OCI-LY7 (cell line): ENCODE measurements at regions not wholly inside any gene's neighbourhood (a gene's known extent, or its start where the extent isn't known, plus 50 kb on each side); places are given as distances from the start of the nearest gene placed in this dataset.
A peak's percentile ranks its signal among the peaks of the same experiment; 100 is the strongest.

Source experiments
- BruUV-seq: library from RNA; stranded (reverse); fragments of 400-500 nt; replicated peaks from 2 replicates; lab custom pipeline; 2021; lab: Mats Ljungman, UMichigan
- CTCF ChIA-PET: fragments of 300-600 bp; sonication (Branson Sonifier 250); formaldehyde crosslinking; loops from one replicate; lab custom pipeline; 2022; ENCODE audit warnings: antibody characterized with exemption; ENCODE audit not compliant: unreplicated experiment; lab: Charles Lee
- POLR2A ChIA-PET: fragments of 300-600 bp; sonication (Branson Sonifier 250); formaldehyde crosslinking; loops from one replicate; lab custom pipeline; 2022; ENCODE audit warnings: antibody characterized with exemption; lab: Charles Lee
- DNase-seq: peaks from one replicate; pipeline ENCODE4 v3.0.0-alpha.2; 2015; ENCODE audit warnings: low spot score
- H2AFZ ChIP-seq: fragments of 200-600 bp; sonication (generic), shearing (Covaris generic); 2 replicates; pipeline ENCODE4 v1.6.1; 2014; ENCODE audit warnings: mild to moderate bottlenecking, antibody characterized with exemption, low read length, moderate library complexity
- H3K27ac ChIP-seq: fragments of 200-600 bp; sonication (generic); 2 replicates; pipeline ENCODE4 v1.5.1; 2014; ENCODE audit warnings: mixed run types, low read depth, mild to moderate bottlenecking, moderate library complexity, low read length, inconsistent platforms; ENCODE audit not compliant: poor library complexity, severe bottlenecking
- H3K36me3 ChIP-seq: fragments of 200-600 bp; sonication (generic); 2 replicates; pipeline ENCODE4 v1.6.1; 2014; ENCODE audit warnings: mild to moderate bottlenecking, antibody characterized with exemption, low read length, moderate library complexity, mixed read lengths; ENCODE audit not compliant: insufficient read depth
- H3K4me1 ChIP-seq: fragments of 200-600 bp; sonication (generic); 2 replicates; pipeline ENCODE4 v1.5.1; 2014; ENCODE audit warnings: mild to moderate bottlenecking, low read length; ENCODE audit not compliant: insufficient read depth, poor library complexity, severe bottlenecking
- H3K4me2 ChIP-seq: fragments of 200-600 bp; sonication (generic); 2 replicates; pipeline ENCODE4 v1.6.1; 2014; ENCODE audit warnings: mild to moderate bottlenecking, low read length
- H3K4me3 ChIP-seq: fragments of 200-600 bp; sonication (generic); 2 replicates; pipeline ENCODE4 v1.5.1; 2014; ENCODE audit warnings: mild to moderate bottlenecking, low read depth, low read length; ENCODE audit not compliant: poor library complexity, severe bottlenecking
- H3K79me2 ChIP-seq: fragments of 200-600 bp; sonication (generic); 2 replicates; pipeline ENCODE4 v1.6.1; 2016; ENCODE audit warnings: low read depth, mild to moderate bottlenecking, low read length, moderate library complexity, mixed read lengths; ENCODE audit not compliant: insufficient read depth
- H3K9me2 ChIP-seq: fragments of 200-600 bp; sonication (generic); 2 replicates; pipeline ENCODE4 v1.6.1; 2016; ENCODE audit warnings: mild to moderate bottlenecking, low read length, mixed read lengths; ENCODE audit not compliant: insufficient read depth
- H3K9me3 ChIP-seq: fragments of 200-600 bp; sonication (generic); 2 replicates; pipeline ENCODE4 v1.6.1; 2014; ENCODE audit warnings: mild to moderate bottlenecking, mixed run types, low read length, mixed read lengths
- H4K20me1 ChIP-seq: fragments of 200-600 bp; sonication (generic); 2 replicates; pipeline ENCODE4 v1.6.1; 2014; ENCODE audit warnings: mild to moderate bottlenecking, antibody characterized with exemption, low read length, moderate library complexity, mixed read lengths; ENCODE audit not compliant: insufficient read depth
- EZH2phosphoT487 ChIP-seq: fragments of 200-600 bp; sonication (generic); IDR thresholded peaks from 2 replicates; pipeline ENCODE4 v1.6.1; 2018; ENCODE audit warnings: low read depth, borderline replicate concordance, mild to moderate bottlenecking, mixed run types, antibody characterized with exemption, low read length, moderate library complexity, mixed read lengths
- intact Hi-C: fragments of 100-400 bp; cut with micrococcal nuclease; formaldehyde crosslinking; loops from one replicate; pipeline ENCODE4 v1.10.0; 2022; ENCODE audit not compliant: unreplicated experiment
- TF ChIP-seq, protein P1 (sequence below): fragments of 200-600 bp; sonication (generic); conservative IDR thresholded peaks from 2 replicates; pipeline ENCODE4 v1.5.1; 2014; ENCODE audit warnings: mild to moderate bottlenecking, antibody characterized with exemption, low read length, moderate library complexity, mixed read lengths

DNA sequence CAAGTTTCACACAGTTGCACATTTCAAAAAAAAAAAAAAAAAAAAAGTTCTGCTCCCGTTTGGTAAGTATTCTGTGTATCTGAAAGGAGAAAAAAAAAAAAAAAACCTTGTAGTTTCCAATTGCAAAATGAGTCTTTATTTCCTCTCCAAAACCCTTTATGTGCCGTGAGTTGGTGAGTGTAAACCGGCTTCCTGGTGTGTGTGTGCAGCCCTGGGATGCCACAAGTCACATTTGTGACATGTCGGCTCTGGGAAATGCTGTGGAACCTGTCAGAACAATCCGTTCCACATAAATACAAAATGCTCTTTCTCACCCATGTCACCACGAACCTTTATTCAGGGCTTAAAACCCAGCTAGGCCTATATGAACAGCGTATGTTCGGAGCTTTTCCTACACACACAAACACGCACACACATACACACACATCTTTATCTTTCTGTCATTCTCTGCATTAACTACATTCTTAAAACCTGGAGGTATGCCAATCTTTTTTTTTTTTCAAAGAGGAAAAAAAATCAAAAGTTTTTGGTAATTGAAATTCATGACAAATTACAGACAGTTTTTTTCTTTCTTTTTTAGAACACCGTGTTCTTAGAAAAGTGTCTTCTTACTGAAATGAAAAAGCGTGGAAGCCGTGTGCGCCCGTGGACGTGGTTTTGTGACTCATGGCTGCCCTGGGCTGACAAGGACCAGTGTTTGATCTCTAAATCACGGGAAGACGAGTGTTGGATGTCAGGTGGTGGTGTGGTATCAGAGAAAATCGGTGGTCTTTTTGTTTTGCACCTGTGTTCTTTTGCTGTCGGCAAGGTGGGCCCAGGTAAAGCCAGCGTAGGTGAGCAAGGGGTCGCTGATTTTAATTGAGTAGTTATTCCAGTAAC is 612.0 kb downstream of the VRK1 start:
- no TSS peak for BruUV-seq
- TF ChIP-seq, protein P1, sequence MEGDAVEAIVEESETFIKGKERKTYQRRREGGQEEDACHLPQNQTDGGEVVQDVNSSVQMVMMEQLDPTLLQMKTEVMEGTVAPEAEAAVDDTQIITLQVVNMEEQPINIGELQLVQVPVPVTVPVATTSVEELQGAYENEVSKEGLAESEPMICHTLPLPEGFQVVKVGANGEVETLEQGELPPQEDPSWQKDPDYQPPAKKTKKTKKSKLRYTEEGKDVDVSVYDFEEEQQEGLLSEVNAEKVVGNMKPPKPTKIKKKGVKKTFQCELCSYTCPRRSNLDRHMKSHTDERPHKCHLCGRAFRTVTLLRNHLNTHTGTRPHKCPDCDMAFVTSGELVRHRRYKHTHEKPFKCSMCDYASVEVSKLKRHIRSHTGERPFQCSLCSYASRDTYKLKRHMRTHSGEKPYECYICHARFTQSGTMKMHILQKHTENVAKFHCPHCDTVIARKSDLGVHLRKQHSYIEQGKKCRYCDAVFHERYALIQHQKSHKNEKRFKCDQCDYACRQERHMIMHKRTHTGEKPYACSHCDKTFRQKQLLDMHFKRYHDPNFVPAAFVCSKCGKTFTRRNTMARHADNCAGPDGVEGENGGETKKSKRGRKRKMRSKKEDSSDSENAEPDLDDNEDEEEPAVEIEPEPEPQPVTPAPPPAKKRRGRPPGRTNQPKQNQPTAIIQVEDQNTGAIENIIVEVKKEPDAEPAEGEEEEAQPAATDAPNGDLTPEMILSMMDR = no peak
- no peak for TF ChIP-seq EZH2phosphoT487
- no peak overlapping the region for H3K27ac ChIP-seq
- no peaks in the 10 kb centered on the region for H3K4me1 ChIP-seq
- H3K9me2 ChIP-seq = no peaks in the 10 kb centered on the region
- no peak overlapping the region for H2AFZ ChIP-seq
- H4K20me1 ChIP-seq = no peaks in the 10 kb centered on the region
- H3K36me3 ChIP-seq = no peaks in the 10 kb centered on the region
- H3K4me2 ChIP-seq = no peak overlapping the region
- CTCF ChIA-PET = no interaction called here
- no peak overlapping the region for H3K4me3 ChIP-seq
- no peaks in the 10 kb centered on the region for H3K9me3 ChIP-seq
- no peaks in the 10 kb centered on the region for H3K79me2 ChIP-seq
- no peak for DNase-seq
- POLR2A ChIA-PET = interaction anchor here (0.6 kb wide), 1 partner anchor 530 kb away, joined by 3 read pairs; no protein-coding TSS in a partner anchor
- intact Hi-C loops = no loop called here

DNA sequence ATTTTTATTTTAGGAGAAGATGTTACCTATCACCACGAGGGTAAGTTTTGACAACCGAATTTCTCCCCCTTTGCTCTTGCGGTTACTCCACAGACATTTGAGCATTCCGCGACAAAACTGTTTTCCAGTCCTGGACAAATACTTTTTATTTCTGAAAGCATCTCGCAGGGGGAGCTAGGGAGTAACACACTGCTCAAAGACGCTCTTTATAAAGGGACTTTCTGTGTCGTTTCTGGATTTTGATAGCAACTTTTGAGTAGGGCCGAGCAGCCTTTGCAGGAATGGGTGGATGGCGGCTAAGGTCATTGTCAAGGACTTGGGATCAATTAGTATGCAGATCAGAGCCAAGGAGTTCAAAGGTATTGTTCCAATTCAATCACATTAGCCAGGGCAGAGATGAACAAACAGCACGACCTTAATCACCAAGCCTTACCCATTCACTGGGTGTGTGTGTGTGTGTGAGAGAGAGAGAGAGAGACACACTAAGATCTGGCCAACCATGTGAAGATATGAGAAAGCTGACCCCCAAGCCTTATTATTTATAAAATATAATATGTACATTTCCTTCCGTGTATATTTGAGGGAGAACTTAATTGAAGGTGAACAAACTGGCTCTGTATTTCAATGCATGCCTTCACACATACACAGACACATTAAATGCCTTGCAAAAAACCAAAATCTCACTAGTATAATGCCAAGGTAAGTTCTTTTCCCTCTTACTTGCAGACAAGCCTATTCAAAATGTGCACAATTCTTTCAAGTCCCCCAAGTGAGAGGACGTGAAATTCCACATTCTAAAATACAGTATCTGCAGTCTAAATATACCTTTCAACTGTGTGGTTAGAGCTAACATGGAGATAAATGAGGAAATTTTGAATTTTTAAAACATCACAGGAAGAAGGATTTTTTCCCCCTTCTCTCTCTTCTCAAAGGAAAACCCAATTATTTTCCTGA is 613.8 kb downstream of the VRK1 start:
- intact Hi-C loops = no loop called here
- no TSS peak for BruUV-seq
- CTCF ChIA-PET = no interaction called here

More for the DNA sequence above, 613.8 kb downstream of the VRK1 start:
- H3K79me2 ChIP-seq = no peaks in the 10 kb centered on the region
- H2AFZ ChIP-seq = no peak overlapping the region
- H3K4me3 ChIP-seq = no peak overlapping the region
- H3K27ac ChIP-seq = no peak overlapping the region
- H3K36me3 ChIP-seq = no peaks in the 10 kb centered on the region
- H3K4me1 ChIP-seq = no peaks in the 10 kb centered on the region
- TF ChIP-seq, protein P1 = 0 out of 2 replicates have a peak, but pooled peaks have one; percentile 13
- TF ChIP-seq EZH2phosphoT487 = no peak
- H3K4me2 ChIP-seq = no peak overlapping the region
- POLR2A ChIA-PET = interaction anchor here (0.6 kb wide), 1 partner anchor 21 kb away, joined by 4 read pairs; no protein-coding TSS in a partner anchor
- H4K20me1 ChIP-seq = no peaks in the 10 kb centered on the region
- no peak for DNase-seq
- no peaks in the 10 kb centered on the region for H3K9me3 ChIP-seq
- H3K9me2 ChIP-seq = no peaks in the 10 kb centered on the region
